Trophoblast cell (in vitro differentiated cells and primary cell): ENCODE measurements at regions not wholly inside any gene's neighbourhood (a gene's known extent, or its start where the extent isn't known, plus 50 kb on each side); places are given as distances from the start of the nearest gene placed in this dataset.
"Not testable (repeated sequence)": the region's sequence is repeated elsewhere in the genome, so short reads cannot be mapped to it uniquely, and the experiment has no call there.

Experiments
- DNase-seq, 2 donors: peaks; one replicate each; pipeline ENCODE4 v3.0.0-alpha.2; 2016
- H2AFZ ChIP-seq: 2 replicates; pipeline ENCODE4 v1.6.1; 2013; ENCODE audit warnings: low read length, moderate library complexity, mild to moderate bottlenecking; ENCODE audit not compliant: insufficient read depth, poor library complexity
- H2AK5ac ChIP-seq: 2 replicates; pipeline ENCODE4 v1.6.1; 2013; ENCODE audit warnings: mild to moderate bottlenecking, low read length
- H2BK120ac ChIP-seq: 2 replicates; pipeline ENCODE4 v1.6.1; 2013; ENCODE audit warnings: low read length, mild to moderate bottlenecking, moderate library complexity; ENCODE audit not compliant: insufficient read depth, poor library complexity
- H2BK12ac ChIP-seq: 2 replicates; pipeline ENCODE4 v1.6.1; 2013; ENCODE audit warnings: mild to moderate bottlenecking, low read length, moderate library complexity
- H2BK5ac ChIP-seq: 2 replicates; pipeline ENCODE4 v1.6.1; 2013; ENCODE audit warnings: low read length, low read depth, moderate library complexity, mild to moderate bottlenecking; ENCODE audit not compliant: poor library complexity
- H3K14ac ChIP-seq: 2 replicates; pipeline ENCODE4 v1.6.1; 2013; ENCODE audit warnings: mild to moderate bottlenecking, low read length
- H3K18ac ChIP-seq: 2 replicates; pipeline ENCODE4 v1.6.1; 2013; ENCODE audit warnings: mild to moderate bottlenecking, low read length
- H3K23ac ChIP-seq: 2 replicates; pipeline ENCODE4 v1.6.1; 2013; ENCODE audit warnings: low read length
- H3K27ac ChIP-seq: 2 replicates; pipeline ENCODE4 v1.5.1; 2013; ENCODE audit warnings: low read depth, mild to moderate bottlenecking, inconsistent platforms, low read length, moderate library complexity
- H3K27me3 ChIP-seq: 2 replicates; pipeline ENCODE4 v1.6.1; 2013; ENCODE audit warnings: inconsistent platforms, mild to moderate bottlenecking, low read length, moderate library complexity; ENCODE audit not compliant: insufficient read depth
- H3K36me3 ChIP-seq, 2 experiments: 1 replicate in 1 of 2; 2 replicates in 1 of 2; pipeline ENCODE4 v1.6.1; 2013; ENCODE audit warnings: low read length in 2 of 2, mild to moderate bottlenecking in 2 of 2, moderate library complexity in 1 of 2; ENCODE audit not compliant: insufficient read depth in 2 of 2, control insufficient read depth in 1 of 2
- H3K4ac ChIP-seq: 2 replicates; pipeline ENCODE4 v1.6.1; 2013; ENCODE audit warnings: low read depth, mild to moderate bottlenecking, low read length, moderate library complexity
- H3K4me1 ChIP-seq, 2 experiments: 1 replicate in 1 of 2; 2 replicates in 1 of 2; pipeline ENCODE4 v1.6.1; 2013; ENCODE audit warnings: low read length in 2 of 2, mild to moderate bottlenecking in 2 of 2, moderate library complexity in 1 of 2; ENCODE audit not compliant: insufficient read depth in 2 of 2, control insufficient read depth in 1 of 2
- H3K4me2 ChIP-seq: 2 replicates; pipeline ENCODE4 v1.6.1; 2013; ENCODE audit warnings: inconsistent platforms, mild to moderate bottlenecking, low read length, moderate library complexity
- H3K4me3 ChIP-seq: 2 replicates; pipeline ENCODE4 v1.5.1; 2013; ENCODE audit warnings: mild to moderate bottlenecking, low read depth, low read length, inconsistent platforms
- H3K79me1 ChIP-seq: one replicate; pipeline ENCODE4 v1.6.1; 2013; ENCODE audit warnings: low read length
- H3K79me2 ChIP-seq: 2 replicates; pipeline ENCODE4 v1.6.1; 2013; ENCODE audit warnings: low read length, mild to moderate bottlenecking; ENCODE audit not compliant: control insufficient read depth, insufficient read depth, poor library complexity
- H3K9ac ChIP-seq: 2 replicates; pipeline ENCODE4 v1.6.1; 2013; ENCODE audit warnings: mild to moderate bottlenecking, low read length
- H3K9me3 ChIP-seq: 2 replicates; pipeline ENCODE4 v1.6.1; 2013; ENCODE audit warnings: low read depth, mild to moderate bottlenecking, control low read depth, inconsistent platforms, low read length; ENCODE audit not compliant: insufficient read depth
- H4K12ac ChIP-seq: 2 replicates; pipeline ENCODE4 v1.6.1; 2013; ENCODE audit warnings: low read depth, mild to moderate bottlenecking, low read length, moderate library complexity
- H4K8ac ChIP-seq: 2 replicates; pipeline ENCODE4 v1.6.1; 2013; ENCODE audit warnings: low read depth, mild to moderate bottlenecking, low read length, moderate library complexity
- H4K91ac ChIP-seq: one replicate; pipeline ENCODE4 v1.6.1; 2013; ENCODE audit warnings: low read depth, mild to moderate bottlenecking, low read length, moderate library complexity
- WGBS: extraction: QIAGEN DNeasy Blood & Tissue Kit; methylation state at CpG from one replicate; pipeline ENCODE4 v1.1.7; 2013; ENCODE audit warnings: missing lambda C conversion rate; ENCODE audit not compliant: insufficient read length, insufficient coverage; ENCODE audit errors: extremely low coverage; 5-methylcytosine and 5-hydroxymethylcytosine counted together

- H2BK5ac ChIP-seq = no peak overlapping the region
- H3K23ac ChIP-seq = no peak overlapping the region
- H3K4me3 ChIP-seq = no peak overlapping the region
- no peak overlapping the region for H3K4ac ChIP-seq
- WGBS = no CpG with 5 or more reads among the region's 2 CpGs
- H3K9me3 ChIP-seq = no peaks in the 10 kb centered on the region
- H3K36me3 ChIP-seq = no peaks in the 10 kb centered on the region
- no peak overlapping the region for H3K27ac ChIP-seq
- no peak overlapping the region for H3K4me2 ChIP-seq
- H2BK120ac ChIP-seq = no peak overlapping the region
- H3K79me2 ChIP-seq = no peaks in the 10 kb centered on the region
- H3K4me1 ChIP-seq = no peaks in the 10 kb centered on the region
- H3K14ac ChIP-seq = no peak overlapping the region
- no peak for DNase-seq
- no peak overlapping the region for H4K91ac ChIP-seq
- H2BK12ac ChIP-seq = no peak overlapping the region
- no peak overlapping the region for H3K18ac ChIP-seq
- no peak overlapping the region for H2AK5ac ChIP-seq
- H3K9ac ChIP-seq = no peak overlapping the region
- H3K27me3 ChIP-seq = no peaks in the 10 kb centered on the region
- H4K12ac ChIP-seq = no peak overlapping the region
- no peak overlapping the region for H4K8ac ChIP-seq
- H3K79me1 ChIP-seq = no peaks in the 10 kb centered on the region
- no peak overlapping the region for H2AFZ ChIP-seq
Measured at GRCh38 chrY:16474053-16474452, 1406.0 kb downstream of the CDY2B start.

GRCh38 chrY:16454799-16455198, 1425.2 kb downstream of the CDY2B start:
- H2AFZ ChIP-seq = no peak overlapping the region
- H2BK120ac ChIP-seq = no peak overlapping the region
- H4K8ac ChIP-seq = no peak overlapping the region
- no peak overlapping the region for H3K14ac ChIP-seq
- H3K9ac ChIP-seq = no peak overlapping the region
- H3K18ac ChIP-seq = no peak overlapping the region
- H2BK5ac ChIP-seq = no peak overlapping the region
- no peak overlapping the region for H2BK12ac ChIP-seq
- no peak overlapping the region for H3K4me3 ChIP-seq
- H3K4me1 ChIP-seq = no peaks in the 10 kb centered on the region
- H3K27ac ChIP-seq = no peak overlapping the region
- no peaks in the 10 kb centered on the region for H3K79me1 ChIP-seq
- no peak overlapping the region for H3K23ac ChIP-seq
- no peak overlapping the region for H4K12ac ChIP-seq
- no peaks in the 10 kb centered on the region for H3K36me3 ChIP-seq
- no peaks in the 10 kb centered on the region for H3K9me3 ChIP-seq
- no peaks in the 10 kb centered on the region for H3K27me3 ChIP-seq
- H2AK5ac ChIP-seq = no peak overlapping the region
- H3K4me2 ChIP-seq = no peak overlapping the region
- no CpG with 5 or more reads among the region's 2 CpGs for WGBS
- H3K79me2 ChIP-seq = no peaks in the 10 kb centered on the region
- no peak overlapping the region for H3K4ac ChIP-seq
- no peak for DNase-seq
- H4K91ac ChIP-seq = no peak overlapping the region

DNA sequence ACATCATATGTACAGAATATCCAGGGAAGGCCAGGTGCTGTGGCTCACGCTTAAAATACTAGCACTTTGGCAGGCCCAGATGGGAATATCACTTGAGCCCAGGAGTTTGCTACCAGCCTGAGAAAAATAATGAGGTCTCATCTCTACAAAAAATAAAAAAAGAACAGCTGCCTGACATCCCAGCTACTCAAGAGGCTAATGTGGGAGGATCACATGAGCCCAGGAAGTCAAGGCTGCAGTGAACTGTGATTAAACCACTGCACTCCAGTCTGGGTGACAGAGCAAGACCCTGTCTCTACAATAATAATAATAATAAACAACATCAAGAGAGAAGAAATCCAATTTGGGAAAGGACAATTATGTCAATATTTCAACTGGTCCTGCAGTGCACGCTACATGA, 1433.9 kb downstream of the CDY2B start:
- no CpG with 5 or more reads among the region's 2 CpGs for WGBS
- no peak for DNase-seq
- no peaks in the 10 kb centered on the region for H3K4me1 ChIP-seq
- no peak overlapping the region for H3K4me2 ChIP-seq
- H2AFZ ChIP-seq = no peak overlapping the region
- H4K12ac ChIP-seq = no peak overlapping the region
- no peak overlapping the region for H2AK5ac ChIP-seq
- no peak overlapping the region for H3K23ac ChIP-seq
- no peaks in the 10 kb centered on the region for H3K9me3 ChIP-seq
- no peak overlapping the region for H3K27ac ChIP-seq
- no peak overlapping the region for H3K18ac ChIP-seq
- H3K14ac ChIP-seq = no peak overlapping the region
- H3K9ac ChIP-seq = no peak overlapping the region
- H3K36me3 ChIP-seq = no peaks in the 10 kb centered on the region
- no peak overlapping the region for H4K8ac ChIP-seq
- H2BK12ac ChIP-seq = no peak overlapping the region
- no peak overlapping the region for H3K4me3 ChIP-seq
- H2BK5ac ChIP-seq = no peak overlapping the region
- no peak overlapping the region for H3K4ac ChIP-seq
- H2BK120ac ChIP-seq = no peak overlapping the region
- no peaks in the 10 kb centered on the region for H3K79me1 ChIP-seq
- H4K91ac ChIP-seq = no peak overlapping the region
- no peaks in the 10 kb centered on the region for H3K27me3 ChIP-seq
- H3K79me2 ChIP-seq = no peaks in the 10 kb centered on the region

- not testable (repeated sequence) for H3K27ac ChIP-seq, H3K27me3 ChIP-seq, H3K18ac ChIP-seq, DNase-seq, H3K14ac ChIP-seq, H3K4me2 ChIP-seq, H3K4ac ChIP-seq, H4K91ac ChIP-seq, H3K36me3 ChIP-seq, H3K79me2 ChIP-seq, H2BK12ac ChIP-seq, H4K8ac ChIP-seq, H3K9ac ChIP-seq, H3K79me1 ChIP-seq, H3K23ac ChIP-seq, H2BK120ac ChIP-seq, H2AFZ ChIP-seq, H4K12ac ChIP-seq, H2AK5ac ChIP-seq, H2BK5ac ChIP-seq, H3K4me3 ChIP-seq, H3K9me3 ChIP-seq, H3K4me1 ChIP-seq
- no CpG with 5 or more reads among the region's 2 CpGs for WGBS
Measured at GRCh38 chrY:16409206-16409923, 1470.7 kb downstream of the CDY2B start.
